Activated gamma-delta T cell (primary cell): ENCODE measurements at regions not wholly inside any gene's neighbourhood (a gene's known extent, or its start where the extent isn't known, plus 50 kb on each side); places are given as distances from the start of the nearest gene placed in this dataset.

ENCODE experiments used
- DNase-seq: peaks from one replicate; lab custom pipeline; 2025; lab: John Stamatoyannopoulos, UW

GRCh38 chr3:30495172-30496065, 111.0 kb upstream of the TGFBR2 start:
- DNase-seq, result no peak

DNA sequence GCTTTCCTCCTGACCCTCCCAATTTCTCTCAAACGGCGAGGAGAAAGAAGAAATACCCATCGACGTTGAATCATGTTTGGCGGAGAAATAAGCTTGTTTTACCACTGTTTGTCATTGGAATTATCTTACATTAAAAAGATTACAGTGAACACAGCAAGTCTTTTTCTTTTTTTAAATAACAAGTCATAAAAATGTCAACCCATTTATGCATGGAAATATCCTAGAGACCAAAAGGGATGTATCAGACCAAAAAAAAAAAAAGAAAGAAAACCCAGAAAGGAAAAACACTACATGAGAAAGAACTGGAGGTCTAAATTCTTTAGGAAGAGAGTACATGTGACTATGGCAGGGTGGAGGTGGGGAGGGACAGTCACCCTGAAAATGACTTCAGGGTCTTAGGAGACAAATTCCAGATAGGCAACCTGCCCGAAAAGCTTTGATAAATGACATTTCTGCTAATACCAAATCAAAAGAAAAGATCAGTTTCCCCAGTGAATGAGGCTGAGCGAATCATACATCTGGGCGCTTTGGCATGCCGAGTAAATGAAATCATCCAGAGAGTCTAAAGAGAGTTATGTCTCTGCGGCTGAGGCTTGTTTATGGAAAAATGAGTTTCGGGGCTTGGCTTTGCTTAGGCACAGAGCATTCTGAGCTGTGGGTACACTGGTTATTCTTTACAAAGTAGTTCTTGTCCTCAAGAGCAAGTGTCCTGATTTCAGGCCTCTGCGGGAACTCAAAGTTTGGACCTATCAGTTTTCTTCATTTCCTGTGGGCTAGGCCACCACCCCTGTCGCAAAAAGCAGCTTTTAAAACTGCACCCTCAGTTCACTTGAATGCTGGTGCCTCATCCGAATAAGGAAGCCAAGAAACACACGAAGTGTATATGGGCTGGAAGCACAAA, 110.1 kb upstream of the TGFBR2 start:
- DNase-seq, result no peak

GRCh38 chr3:30498587-30498967, 107.8 kb upstream of the TGFBR2 start:
- DNase-seq, result no peak

- no peak for DNase-seq
Measured at GRCh38 chr3:30500666-30501399, 105.6 kb upstream of the TGFBR2 start.

GRCh38 chr3:30501526-30501925, 104.9 kb upstream of the TGFBR2 start:
- DNase-seq, result no peak

GRCh38 chr3:30502051-30502741, 104.2 kb upstream of the TGFBR2 start:
- no peak for DNase-seq

GRCh38 chr3:30502742-30503073, 103.7 kb upstream of the TGFBR2 start:
- no peak for DNase-seq

GRCh38 chr3:30503446-30503845, 103.0 kb upstream of the TGFBR2 start:
- DNase-seq, result no peak

DNA sequence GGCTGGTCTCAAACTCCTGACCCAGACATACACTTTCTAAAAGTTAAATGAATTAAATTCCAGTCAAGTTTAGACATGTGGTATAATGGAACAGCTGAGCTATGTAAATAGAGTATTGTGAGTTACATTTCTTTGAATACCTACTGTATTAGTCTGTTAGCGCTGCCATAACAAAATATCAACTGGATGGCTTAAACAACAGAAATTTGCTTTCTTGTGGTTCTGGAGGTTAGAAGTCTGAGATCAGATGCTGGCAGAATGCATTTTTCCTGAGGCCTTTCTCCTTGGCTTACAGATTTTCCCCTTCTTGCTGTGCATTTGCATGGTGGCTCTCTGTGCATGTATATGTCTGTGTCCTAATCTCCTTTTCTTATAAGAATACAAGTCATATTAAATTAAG, 101.5 kb upstream of the TGFBR2 start:
- DNase-seq, result no peak

GRCh38 chr3:30505866-30506520, 100.4 kb upstream of the TGFBR2 start:
- no peak for DNase-seq

- no peak for DNase-seq
Measured at GRCh38 chr3:30508339-30508738, 98.1 kb upstream of the TGFBR2 start.

DNA sequence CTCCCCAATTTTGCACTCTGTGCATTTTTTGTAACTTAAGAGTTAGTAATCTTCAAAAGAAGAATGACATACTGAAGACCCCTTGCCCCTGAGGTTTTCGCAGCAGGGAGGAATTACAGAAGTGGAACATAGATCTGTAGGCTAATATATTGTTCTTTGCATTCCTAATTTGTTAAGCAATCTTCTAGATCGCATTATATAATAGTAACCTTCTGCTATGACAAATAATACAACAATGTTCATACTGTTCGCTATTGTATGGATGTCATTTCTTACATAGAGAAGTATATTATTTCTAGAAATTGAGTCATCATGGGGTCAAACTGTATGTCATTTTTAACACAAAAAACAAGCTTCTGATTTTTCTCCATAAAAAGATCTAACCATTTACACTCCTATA, 95.8 kb upstream of the TGFBR2 start:
- DNase-seq, result no peak

DNA sequence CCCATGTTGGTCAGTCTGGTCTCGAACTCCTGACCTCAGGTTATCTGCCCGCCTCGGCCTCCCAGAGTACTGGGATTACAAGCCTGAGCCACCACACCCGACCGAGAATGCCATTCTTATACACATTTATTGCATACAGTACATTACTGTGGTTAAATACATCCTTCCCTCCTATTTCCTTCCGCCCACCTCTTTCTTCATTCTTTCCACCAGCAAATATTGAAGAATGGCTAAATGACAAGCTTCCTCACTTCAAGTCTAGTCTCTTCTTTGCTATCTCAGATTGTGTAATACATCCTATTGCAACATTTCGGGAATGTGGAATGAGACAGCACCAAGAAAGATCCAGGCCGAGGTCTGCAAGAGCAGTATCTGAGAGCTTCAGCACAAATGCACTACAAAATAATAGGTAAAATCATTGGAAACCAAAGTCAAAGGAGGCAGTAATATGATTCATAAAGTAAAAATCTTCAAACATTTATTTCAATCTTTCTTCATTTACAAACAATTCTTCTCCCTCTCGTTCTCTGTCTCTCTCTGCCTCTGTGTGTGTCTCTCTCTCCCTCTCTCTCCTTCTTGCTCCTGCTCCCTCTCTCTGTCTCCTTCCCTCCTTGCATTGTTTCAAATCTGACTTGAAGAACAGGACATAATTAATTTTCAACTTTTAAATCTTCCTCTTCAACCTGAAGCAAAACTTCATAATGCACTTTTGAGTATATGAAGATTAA, 94.7 kb upstream of the TGFBR2 start:
- no peak for DNase-seq

DNA sequence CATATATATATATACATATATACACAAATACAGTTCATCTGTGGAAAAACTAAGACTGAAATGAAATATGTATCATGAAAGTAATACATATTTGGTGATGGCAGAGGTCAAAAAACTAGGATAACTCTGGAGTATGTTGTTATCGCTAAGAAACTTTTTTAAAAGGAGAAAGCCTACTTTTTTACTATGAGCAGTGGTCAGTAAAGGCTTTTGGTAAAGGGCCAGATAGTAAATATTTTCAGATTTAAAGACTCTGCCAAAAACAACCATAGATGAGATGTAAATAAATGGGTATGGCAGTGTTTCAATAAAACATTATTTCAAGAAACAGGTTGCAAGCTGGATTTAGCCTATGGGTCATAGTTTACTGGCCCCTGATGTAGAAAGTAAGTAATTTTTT, 93.8 kb upstream of the TGFBR2 start:
- no peak for DNase-seq

DNA sequence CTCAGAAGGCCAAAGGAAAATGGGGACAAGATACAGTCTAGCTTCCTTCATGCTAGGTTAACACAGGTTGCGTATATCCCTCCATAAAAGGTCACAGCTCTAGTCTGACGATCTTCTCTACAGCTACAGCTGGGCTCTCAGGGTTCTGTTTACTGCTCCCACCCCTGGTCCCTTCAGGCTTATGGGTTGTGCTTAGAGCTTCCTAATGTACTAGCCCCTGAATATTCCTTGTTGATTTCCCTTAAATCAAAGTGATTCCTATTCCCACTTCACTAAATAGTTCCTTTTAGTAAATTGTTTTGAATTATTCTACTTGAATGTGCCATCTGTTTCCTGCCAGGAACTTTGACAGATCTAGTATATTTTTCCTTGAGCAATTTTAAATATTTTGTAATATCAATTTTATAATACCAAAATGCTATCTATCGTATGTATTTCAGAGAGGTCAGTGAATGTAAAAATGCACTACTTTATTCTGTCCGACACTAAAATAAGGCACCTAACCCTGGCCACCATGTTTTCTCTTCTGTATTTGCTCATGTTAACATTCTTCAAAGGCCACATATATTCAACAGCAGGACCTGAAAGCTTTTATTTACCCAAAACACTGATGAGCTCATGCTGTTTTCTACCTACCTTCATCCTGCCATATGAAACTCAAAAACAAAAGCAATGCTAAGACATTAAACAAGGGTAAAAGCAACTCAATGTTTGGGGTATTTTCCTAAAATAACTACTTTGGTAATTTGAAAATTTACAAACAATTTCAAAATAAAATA, 92.8 kb upstream of the TGFBR2 start:
- DNase-seq, result no peak

DNA sequence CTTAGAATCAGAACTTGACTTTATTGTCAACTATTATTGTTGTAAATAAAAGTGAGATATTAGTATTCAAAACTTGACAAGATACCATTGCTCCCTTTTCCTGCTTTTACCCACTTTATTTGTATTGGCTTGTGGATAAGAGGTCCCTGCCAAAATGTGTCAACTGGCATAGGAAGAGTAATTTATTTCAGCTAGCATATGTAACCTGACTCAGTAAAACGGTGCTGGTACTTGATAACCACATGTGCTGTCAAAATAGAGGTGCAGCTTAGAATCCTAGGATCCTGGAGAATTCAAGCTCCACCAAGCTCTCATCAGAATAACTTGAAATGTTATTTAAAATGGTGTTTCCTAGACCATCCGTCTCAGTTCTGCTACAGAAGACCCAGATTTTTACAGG, 90.2 kb upstream of the TGFBR2 start:
- no peak for DNase-seq

DNA sequence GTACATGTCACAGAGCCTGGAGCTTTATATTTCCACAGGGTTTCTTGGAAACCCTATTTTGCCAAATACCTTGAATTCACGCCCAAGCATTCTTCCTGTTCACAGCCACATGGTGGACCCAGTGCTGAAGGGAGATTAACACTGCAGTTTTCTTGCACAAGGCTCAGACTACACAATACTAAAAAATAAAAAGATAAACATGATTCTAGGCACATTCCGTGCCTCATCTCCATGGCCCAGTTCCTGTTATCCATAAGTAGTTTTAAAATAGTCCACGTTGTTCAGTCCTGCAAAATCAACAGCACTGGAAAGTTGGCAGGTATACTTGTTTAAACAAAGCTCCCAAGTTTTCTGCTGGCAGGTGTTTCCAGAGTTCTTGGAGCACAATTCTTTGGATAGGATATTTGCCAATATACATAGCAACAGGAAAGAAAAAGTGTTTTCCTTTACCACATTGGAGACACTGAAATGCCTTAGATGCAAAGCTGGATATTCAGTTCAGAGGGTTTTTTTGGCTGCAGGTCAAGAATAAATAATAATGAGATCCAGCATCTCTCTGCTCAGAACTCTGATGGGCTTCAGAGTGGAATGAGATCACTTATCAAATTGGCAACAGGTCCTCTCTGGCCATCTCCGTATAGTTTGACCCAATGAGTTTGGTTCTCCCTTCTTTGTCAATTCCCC, 88.1 kb upstream of the TGFBR2 start:
- DNase-seq, result no peak

GRCh38 chr3:30518872-30519271, 87.5 kb upstream of the TGFBR2 start:
- no peak for DNase-seq

DNA sequence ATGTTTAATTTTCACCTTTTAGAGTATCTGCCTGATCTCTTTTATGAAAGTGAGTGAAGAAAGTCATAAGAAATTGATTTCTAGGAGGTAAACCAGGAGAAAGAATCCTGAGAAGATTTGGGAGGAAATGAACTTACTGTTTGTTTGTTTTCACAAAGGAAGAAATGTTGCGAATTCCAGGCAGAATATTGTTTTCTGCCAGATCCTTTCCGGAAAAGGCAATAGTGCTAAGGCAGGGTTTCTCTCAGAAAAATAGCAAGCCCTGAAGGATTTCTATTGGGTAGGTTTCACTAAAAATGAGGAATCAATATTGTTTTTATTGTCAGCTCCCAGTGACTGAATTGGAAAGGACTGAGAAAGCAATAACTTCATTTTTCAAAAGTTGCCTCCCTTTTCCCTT, 85.7 kb upstream of the TGFBR2 start:
- DNase-seq, result no peak
